ENCODE measurements at regions not wholly inside any gene's neighbourhood (a gene's known extent, or its start where the extent isn't known, plus 50 kb on each side); places are given as distances from the start of the nearest gene placed in this dataset.
"Not testable (repeated sequence)": the region's sequence is repeated elsewhere in the genome, so short reads cannot be mapped to it uniquely, and the experiment has no call there.

GRCh38 chr13:59318320-59318930, 845.3 kb downstream of the DIAPH3 start:
- TF ChIP-seq CTCF (IDR thresholded peaks at IDR 0.05; ENCODE audit: poor library complexity) (peak; percentile 84), EZH2 (IDR thresholded peaks at IDR 0.05; ENCODE audit: borderline replicate concordance) (no peak)
- H2AFZ ChIP-seq, result no peak overlapping the region
- DNase-seq (ENCODE audit: low spot score), result peak; percentile 87
- H3K9me2 ChIP-seq (replicated peaks; ENCODE audit: insufficient read depth), result no peaks in the 10 kb centered on the region
- H3K27ac ChIP-seq, result no peak overlapping the region
- H3K36me3 ChIP-seq (replicated peaks; ENCODE audit: insufficient read depth, low read depth), result no peaks in the 10 kb centered on the region
- no peaks in the 10 kb centered on the region for H4K20me1 ChIP-seq (ENCODE audit: insufficient read depth, poor library complexity, severe bottlenecking)
- no peak overlapping the region for H3K4me2 ChIP-seq
- H3K9me3 ChIP-seq (ENCODE audit: low read depth), result no peaks in the 10 kb centered on the region
- no peaks in the 10 kb centered on the region for H3K4me1 ChIP-seq (ENCODE audit: insufficient read depth)
- H3K4me3 ChIP-seq, result no peak overlapping the region
- WGBS (ENCODE audit: low lambda C conversion rate, missing lambda C conversion rate), result 50% methylated on average over 4 of the region's 4 CpGs
- H3K79me2 ChIP-seq, result no peaks in the 10 kb centered on the region
- no peaks in the 10 kb centered on the region for H3K27me3 ChIP-seq

DNA sequence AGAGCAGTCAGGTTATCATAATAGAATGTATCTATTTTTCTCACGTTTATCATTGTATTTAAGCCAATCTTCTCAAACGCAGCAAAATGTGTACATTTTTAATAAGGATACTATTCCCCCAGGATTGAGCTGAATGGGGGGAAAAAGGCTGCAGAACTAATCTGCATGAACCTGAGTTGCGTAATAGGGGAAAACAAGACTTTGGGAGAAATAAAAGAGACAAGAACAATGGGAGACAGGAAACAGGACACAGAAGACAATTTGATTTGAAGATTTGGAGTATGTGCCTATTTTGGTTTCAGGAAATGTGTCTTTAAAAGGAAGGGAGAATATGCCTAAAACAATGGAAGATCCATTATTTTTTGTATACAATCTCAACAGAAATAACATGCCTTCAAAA, 844.5 kb downstream of the DIAPH3 start:
- H3K9me3 ChIP-seq (ENCODE audit: low read depth), result no peaks in the 10 kb centered on the region
- no peak overlapping the region for H2AFZ ChIP-seq
- no peak overlapping the region for H3K4me2 ChIP-seq
- H3K27me3 ChIP-seq, result no peaks in the 10 kb centered on the region
- no peak for DNase-seq (ENCODE audit: low spot score)
- H3K27ac ChIP-seq, result no peak overlapping the region
- no peaks in the 10 kb centered on the region for H3K36me3 ChIP-seq (replicated peaks; ENCODE audit: insufficient read depth, low read depth)
- TF ChIP-seq EZH2 (IDR thresholded peaks at IDR 0.05; ENCODE audit: borderline replicate concordance), result no peak
- TF ChIP-seq EZH2phosphoT487 (IDR thresholded peaks at IDR 0.05; ENCODE audit: low read depth, severe bottlenecking, unreplicated experiment), result no peak
- TF ChIP-seq CTCF (IDR thresholded peaks at IDR 0.05; ENCODE audit: poor library complexity), result no peak
- H3K9me2 ChIP-seq (replicated peaks; ENCODE audit: insufficient read depth), result no peaks in the 10 kb centered on the region
- H4K20me1 ChIP-seq (ENCODE audit: insufficient read depth, poor library complexity, severe bottlenecking), result no peaks in the 10 kb centered on the region
- no peaks in the 10 kb centered on the region for H3K4me1 ChIP-seq (ENCODE audit: insufficient read depth)
- H3K4me3 ChIP-seq, result no peak overlapping the region
- 89% methylated on average over 3 of the region's 3 CpGs for WGBS (ENCODE audit: low lambda C conversion rate, missing lambda C conversion rate)
- H3K79me2 ChIP-seq, result no peaks in the 10 kb centered on the region

- TF ChIP-seq EZH2phosphoT487 (IDR thresholded peaks at IDR 0.05; ENCODE audit: low read depth, severe bottlenecking, unreplicated experiment) (no peak), EZH2 (IDR thresholded peaks at IDR 0.05; ENCODE audit: borderline replicate concordance) (no peak), CTCF (IDR thresholded peaks at IDR 0.05; ENCODE audit: poor library complexity) (no peak)
- Histone ChIP-seq H4K20me1 (ENCODE audit: insufficient read depth, poor library complexity, severe bottlenecking) (no peaks in the 10 kb centered on the region), H3K4me1 (ENCODE audit: insufficient read depth) (no peaks in the 10 kb centered on the region), H3K4me2 (no peak overlapping the region), H2AFZ (no peak overlapping the region), H3K27me3 (no peaks in the 10 kb centered on the region), H3K79me2 (no peaks in the 10 kb centered on the region), H3K9me2 (replicated peaks; ENCODE audit: insufficient read depth) (no peaks in the 10 kb centered on the region), H3K4me3 (no peak overlapping the region), H3K36me3 (replicated peaks; ENCODE audit: insufficient read depth, low read depth) (no peaks in the 10 kb centered on the region), H3K9me3 (ENCODE audit: low read depth) (no peaks in the 10 kb centered on the region), H3K27ac (no peak overlapping the region)
- DNase-seq (ENCODE audit: low spot score), result no peak
- whole genome bisulfite sequencing (ENCODE audit: low lambda C conversion rate, missing lambda C conversion rate), result 44% methylated on average over 2 of the region's 2 CpGs
Observed at GRCh38 chr13:59320021-59320420, 843.7 kb downstream of the DIAPH3 start.

GRCh38 chr13:59324401-59324800, 839.3 kb downstream of the DIAPH3 start:
- H4K20me1 ChIP-seq (ENCODE audit: insufficient read depth, poor library complexity, severe bottlenecking); DNase-seq (ENCODE audit: low spot score); H3K27ac ChIP-seq; H3K79me2 ChIP-seq; H3K4me2 ChIP-seq; H3K4me1 ChIP-seq (ENCODE audit: insufficient read depth); H3K27me3 ChIP-seq; H3K4me3 ChIP-seq; H3K9me2 ChIP-seq (replicated peaks; ENCODE audit: insufficient read depth); H2AFZ ChIP-seq; H3K9me3 ChIP-seq (ENCODE audit: low read depth); H3K36me3 ChIP-seq (replicated peaks; ENCODE audit: insufficient read depth, low read depth): not testable (repeated sequence)
- WGBS (ENCODE audit: low lambda C conversion rate, missing lambda C conversion rate), result 95% methylated on average over 4 of the region's 4 CpGs

All from hepatocyte (in vitro differentiated cells).